MM.1S (cell line): ENCODE measurements at regions not wholly inside any gene's neighbourhood (a gene's known extent, or its start where the extent isn't known, plus 50 kb on each side); places are given as distances from the start of the nearest gene placed in this dataset.

ENCODE experiments used
- CTCF ChIP-seq: fragments of 300-600 bp; sonication (generic); IDR thresholded peaks from 2 replicates; pipeline ENCODE4 v1.5.1; 2016; ENCODE audit warnings: antibody characterized with exemption, low read length, mixed read lengths
- EZH2 ChIP-seq: fragments of 300-600 bp; sonication (generic); optimal IDR thresholded peaks from 2 replicates; pipeline ENCODE3; 2017; ENCODE audit warnings: low read depth, mild to moderate bottlenecking, antibody characterized with exemption, low read length, mixed read lengths
- EZH2phosphoT487 ChIP-seq: fragments of 300-600 bp; sonication (generic); IDR thresholded peaks from 2 replicates; pipeline ENCODE4 v1.6.1; 2018; ENCODE audit warnings: antibody characterized with exemption, low read length

DNA sequence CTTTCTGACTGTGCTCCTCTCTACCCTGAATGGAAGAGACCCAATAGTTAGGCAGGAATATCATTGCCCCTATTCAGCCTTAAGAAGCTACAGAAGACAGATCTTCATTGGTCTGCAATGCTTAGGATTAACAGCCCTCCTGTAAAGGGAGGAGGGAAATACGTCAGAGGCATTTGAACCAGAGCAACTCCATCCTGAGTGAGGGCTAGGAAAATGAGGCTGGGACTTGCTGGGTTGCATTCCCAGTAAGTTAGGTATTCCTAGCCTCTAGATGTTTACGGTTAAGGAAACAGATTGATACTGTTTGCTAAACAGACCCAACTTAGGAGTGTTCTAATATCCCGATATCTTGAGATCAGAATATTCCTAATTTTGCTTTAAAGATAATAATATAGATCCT lies 63.5 kb downstream of the PCDH18 start:
- TF ChIP-seq EZH2, result no peak
- no peak for TF ChIP-seq EZH2phosphoT487
- no peak for TF ChIP-seq CTCF
